D721Med (cell line): ENCODE measurements at regions not wholly inside any gene's neighbourhood (a gene's known extent, or its start where the extent isn't known, plus 50 kb on each side); places are given as distances from the start of the nearest gene placed in this dataset.

ENCODE experiments used
- DNase-seq: peaks from one replicate; pipeline ENCODE4 v3.0.0; 2011; ENCODE audit warnings: low spot score; ENCODE audit not compliant: insufficient read length
- FAIRE-seq: peaks from 2 replicates; lab custom pipeline; 2011; peaks lifted over from hg19 to GRCh38; lab: Jason Lieb, UNC
- TF ChIP-seq, protein P1 (sequence below): IDR thresholded peaks from 2 replicates; pipeline ENCODE4 v1.5.1; 2012; ENCODE audit warnings: mild to moderate bottlenecking, control low read depth; ENCODE audit not compliant: insufficient read depth; ENCODE audit errors: missing control alignments

DNA sequence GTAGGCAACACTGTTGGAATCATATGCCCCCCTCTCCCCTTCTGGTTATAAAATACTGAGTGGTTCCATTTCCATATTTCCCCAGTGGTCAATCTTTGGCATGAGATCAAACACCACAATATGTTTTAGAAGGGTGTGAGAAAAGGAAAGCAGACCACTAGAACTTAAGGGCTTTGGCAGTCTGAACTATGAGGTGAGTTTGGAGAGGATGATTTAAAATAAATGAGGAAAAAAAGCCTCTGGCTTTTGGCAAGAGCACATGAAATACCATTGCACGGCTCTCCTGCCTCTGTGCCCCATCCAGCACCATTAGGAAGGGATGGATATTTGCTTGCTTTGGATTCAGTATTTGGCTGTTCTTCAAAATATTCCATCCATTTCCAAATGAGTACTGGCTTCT, 339.5 kb upstream of the C1orf87 start:
- TF ChIP-seq, protein P1, sequence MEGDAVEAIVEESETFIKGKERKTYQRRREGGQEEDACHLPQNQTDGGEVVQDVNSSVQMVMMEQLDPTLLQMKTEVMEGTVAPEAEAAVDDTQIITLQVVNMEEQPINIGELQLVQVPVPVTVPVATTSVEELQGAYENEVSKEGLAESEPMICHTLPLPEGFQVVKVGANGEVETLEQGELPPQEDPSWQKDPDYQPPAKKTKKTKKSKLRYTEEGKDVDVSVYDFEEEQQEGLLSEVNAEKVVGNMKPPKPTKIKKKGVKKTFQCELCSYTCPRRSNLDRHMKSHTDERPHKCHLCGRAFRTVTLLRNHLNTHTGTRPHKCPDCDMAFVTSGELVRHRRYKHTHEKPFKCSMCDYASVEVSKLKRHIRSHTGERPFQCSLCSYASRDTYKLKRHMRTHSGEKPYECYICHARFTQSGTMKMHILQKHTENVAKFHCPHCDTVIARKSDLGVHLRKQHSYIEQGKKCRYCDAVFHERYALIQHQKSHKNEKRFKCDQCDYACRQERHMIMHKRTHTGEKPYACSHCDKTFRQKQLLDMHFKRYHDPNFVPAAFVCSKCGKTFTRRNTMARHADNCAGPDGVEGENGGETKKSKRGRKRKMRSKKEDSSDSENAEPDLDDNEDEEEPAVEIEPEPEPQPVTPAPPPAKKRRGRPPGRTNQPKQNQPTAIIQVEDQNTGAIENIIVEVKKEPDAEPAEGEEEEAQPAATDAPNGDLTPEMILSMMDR: no peak
- FAIRE-seq (no peak), DNase-seq (no peak)

DNA sequence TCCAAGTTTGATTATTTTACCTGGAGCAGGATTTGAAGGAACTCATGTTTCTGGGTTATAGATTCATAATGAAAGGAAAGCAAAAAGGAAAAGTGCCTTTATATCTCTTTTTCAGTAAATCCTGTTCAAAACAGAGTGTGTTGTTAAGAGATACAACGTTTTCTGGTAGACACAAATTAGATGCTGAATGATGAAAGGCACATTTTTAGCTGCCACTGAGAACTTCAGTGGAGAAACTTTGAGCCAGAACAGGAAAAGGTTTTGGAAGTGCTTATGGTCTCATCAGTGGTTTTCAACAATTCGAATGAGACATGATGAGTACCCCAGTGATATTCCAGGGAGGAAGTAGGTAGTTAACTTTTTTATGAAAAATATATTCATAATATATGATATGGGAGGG, 338.0 kb upstream of the C1orf87 start:
- FAIRE-seq (no peak), DNase-seq (no peak)
- TF ChIP-seq, protein P1: no peak

DNA sequence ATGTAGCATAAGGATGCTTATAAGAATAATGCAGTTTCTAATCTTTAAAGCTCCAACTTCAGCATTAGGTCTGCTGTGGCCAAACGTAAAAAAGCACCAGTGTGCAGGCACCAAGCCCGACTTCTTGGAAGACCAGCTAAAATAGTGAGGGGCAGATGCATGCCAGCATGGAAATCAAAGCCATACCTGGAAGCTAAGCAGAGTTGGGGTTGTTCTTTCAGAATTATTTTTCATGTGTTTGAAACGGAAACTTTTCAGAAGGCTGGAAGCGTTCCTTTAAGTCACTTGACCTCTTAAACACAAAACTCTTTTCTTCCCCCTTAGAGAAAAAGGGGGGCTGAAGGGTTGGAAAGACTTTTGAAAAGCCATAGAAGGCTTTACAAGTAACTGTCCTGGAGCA, 329.2 kb upstream of the C1orf87 start:
- DNase-seq: no peak
- TF ChIP-seq, protein P1: no peak
- no peak for FAIRE-seq

DNA sequence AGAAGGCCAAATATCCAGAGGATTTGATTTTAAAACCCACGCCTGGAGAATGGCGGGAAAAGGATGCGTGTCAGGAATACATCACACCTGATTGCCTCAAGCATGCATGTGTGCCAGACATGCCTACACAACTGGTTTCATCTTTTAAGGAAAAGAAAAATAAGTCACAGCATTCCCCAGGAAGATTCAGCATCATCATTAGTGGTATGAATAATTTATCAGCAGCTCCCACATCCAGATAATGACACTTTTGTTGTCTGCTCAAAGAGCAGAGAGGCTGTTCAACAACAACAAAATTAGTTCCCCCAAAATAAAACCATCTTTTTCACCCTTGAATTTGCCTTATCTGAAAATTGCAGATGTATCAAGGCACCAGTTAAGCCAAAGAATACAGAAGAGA, 328.6 kb upstream of the C1orf87 start:
- no peak for DNase-seq
- TF ChIP-seq, protein P1: no peak
- FAIRE-seq: no peak

DNA sequence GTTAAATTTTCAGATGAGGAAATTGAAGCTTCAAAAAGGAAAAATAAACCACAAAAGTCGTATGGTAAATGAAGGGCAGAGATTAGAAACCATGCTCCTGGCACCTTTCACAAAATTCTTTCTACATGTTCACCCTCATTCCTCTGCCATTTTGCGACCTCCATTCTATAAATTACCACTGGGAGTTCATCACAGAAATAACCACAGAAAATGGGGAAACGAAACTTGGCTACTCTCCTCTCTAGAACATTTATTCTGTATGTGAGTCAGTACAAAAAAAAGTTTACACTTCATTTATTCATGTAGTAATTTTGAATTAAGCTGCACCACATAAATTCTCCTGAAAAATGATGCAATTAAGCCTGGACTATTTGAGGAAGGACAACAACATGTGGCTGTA, 320.9 kb upstream of the C1orf87 start:
- TF ChIP-seq, protein P1: no peak
- no peak for DNase-seq
- FAIRE-seq: no peak

DNA sequence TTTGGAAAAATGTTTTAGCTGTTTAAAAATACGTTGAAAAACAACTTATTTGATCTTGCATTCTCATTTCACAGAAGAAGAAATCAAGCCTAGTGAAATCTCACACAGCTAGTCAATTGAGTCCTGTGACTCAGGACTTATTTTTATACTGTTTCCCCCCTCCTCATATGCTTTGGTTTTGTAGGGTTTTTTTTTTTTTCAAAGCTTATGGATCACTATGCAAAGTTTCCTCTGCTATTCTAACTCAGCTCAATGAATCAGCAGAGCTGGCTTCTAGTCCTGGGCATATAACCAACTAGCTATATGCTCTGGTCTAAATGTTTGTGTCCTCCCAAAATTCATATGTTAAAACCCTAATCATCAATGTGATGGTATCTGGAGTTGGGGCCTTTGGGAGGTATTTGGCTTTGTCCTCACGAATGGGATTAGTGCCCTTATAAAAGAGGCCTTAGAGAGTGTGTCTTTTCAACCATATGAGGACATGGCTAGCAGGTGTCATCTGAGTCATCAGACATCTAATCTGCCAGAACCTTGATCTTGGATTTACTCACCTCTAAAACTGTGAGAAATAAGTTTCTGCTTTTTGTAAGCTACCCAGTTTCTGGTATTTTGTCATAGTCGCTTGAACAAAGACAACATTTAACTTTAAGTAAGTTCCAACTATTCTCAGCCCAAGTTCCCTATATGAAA, 317.2 kb upstream of the C1orf87 start:
- TF ChIP-seq, protein P1: no peak
- DNase-seq: no peak
- FAIRE-seq: no peak
